ENCODE measurements at regions not wholly inside any gene's neighbourhood (a gene's known extent, or its start where the extent isn't known, plus 50 kb on each side); places are given as distances from the start of the nearest gene placed in this dataset.

DNA sequence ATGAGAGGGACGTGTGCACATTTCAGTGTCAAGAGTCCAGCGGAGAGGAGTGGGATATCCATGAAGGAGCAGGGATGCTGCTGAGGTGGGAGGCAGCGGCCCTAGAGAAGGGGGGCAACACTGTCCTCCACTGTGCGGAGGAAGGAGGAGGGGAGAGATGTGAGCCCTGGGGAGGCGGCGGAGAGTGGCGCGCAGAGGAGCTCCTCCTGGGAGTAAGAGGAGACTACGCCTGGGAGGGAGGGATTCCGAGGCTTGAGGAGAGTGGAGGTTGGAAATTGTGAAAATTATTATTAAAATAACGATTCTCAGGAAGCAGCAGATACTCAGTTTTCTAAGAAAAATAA lies 142.7 kb downstream of the CEP57L1 start:
- no peak overlapping the region for H3K4me2 ChIP-seq
- no peak overlapping the region for H3K27ac Mint-ChIP-seq
- peaks cover 18% of the 10 kb centered on the region for H3K4me1 ChIP-seq
- no peak overlapping the region for H3K4me3 Mint-ChIP-seq
- H3K27ac ChIP-seq: no peak overlapping the region
- H4K20me1 ChIP-seq (ENCODE audit: low read depth): no peaks in the 10 kb centered on the region
- no peak overlapping the region for H2AFZ ChIP-seq (replicated peaks)
- no peaks in the 10 kb centered on the region for H3K27me3 Mint-ChIP-seq (ENCODE audit: insufficient read depth, low read depth)
- no peaks in the 10 kb centered on the region for H3K36me3 ChIP-seq
- H3K36me3 Mint-ChIP-seq: no peaks in the 10 kb centered on the region
- H3K9me3 ChIP-seq (ENCODE audit: low read depth): no peaks in the 10 kb centered on the region
- no peaks in the 10 kb centered on the region for H3K9me3 Mint-ChIP-seq
- H3K4me1 Mint-ChIP-seq: peaks cover 26% of the 10 kb centered on the region
- peaks cover 5% of the 10 kb centered on the region for H3F3A ChIP-seq (ENCODE audit: low read depth)
- DNase-seq (ENCODE audit: low spot score): no peak
- no peaks in the 10 kb centered on the region for H3K27me3 ChIP-seq
- H3K9ac ChIP-seq: no peak overlapping the region
- no peaks in the 10 kb centered on the region for H3K79me2 ChIP-seq (ENCODE audit: low read depth)
- TF ChIP-seq EZH2 (IDR thresholded peaks at IDR 0.05): no peak
- no peak for TF ChIP-seq EZH2phosphoT487 (IDR thresholded peaks at IDR 0.05)
- TF ChIP-seq, protein P1, sequence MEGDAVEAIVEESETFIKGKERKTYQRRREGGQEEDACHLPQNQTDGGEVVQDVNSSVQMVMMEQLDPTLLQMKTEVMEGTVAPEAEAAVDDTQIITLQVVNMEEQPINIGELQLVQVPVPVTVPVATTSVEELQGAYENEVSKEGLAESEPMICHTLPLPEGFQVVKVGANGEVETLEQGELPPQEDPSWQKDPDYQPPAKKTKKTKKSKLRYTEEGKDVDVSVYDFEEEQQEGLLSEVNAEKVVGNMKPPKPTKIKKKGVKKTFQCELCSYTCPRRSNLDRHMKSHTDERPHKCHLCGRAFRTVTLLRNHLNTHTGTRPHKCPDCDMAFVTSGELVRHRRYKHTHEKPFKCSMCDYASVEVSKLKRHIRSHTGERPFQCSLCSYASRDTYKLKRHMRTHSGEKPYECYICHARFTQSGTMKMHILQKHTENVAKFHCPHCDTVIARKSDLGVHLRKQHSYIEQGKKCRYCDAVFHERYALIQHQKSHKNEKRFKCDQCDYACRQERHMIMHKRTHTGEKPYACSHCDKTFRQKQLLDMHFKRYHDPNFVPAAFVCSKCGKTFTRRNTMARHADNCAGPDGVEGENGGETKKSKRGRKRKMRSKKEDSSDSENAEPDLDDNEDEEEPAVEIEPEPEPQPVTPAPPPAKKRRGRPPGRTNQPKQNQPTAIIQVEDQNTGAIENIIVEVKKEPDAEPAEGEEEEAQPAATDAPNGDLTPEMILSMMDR (IDR thresholded peaks at IDR 0.05): no peak
- H3K4me3 ChIP-seq: no peak overlapping the region

DNA sequence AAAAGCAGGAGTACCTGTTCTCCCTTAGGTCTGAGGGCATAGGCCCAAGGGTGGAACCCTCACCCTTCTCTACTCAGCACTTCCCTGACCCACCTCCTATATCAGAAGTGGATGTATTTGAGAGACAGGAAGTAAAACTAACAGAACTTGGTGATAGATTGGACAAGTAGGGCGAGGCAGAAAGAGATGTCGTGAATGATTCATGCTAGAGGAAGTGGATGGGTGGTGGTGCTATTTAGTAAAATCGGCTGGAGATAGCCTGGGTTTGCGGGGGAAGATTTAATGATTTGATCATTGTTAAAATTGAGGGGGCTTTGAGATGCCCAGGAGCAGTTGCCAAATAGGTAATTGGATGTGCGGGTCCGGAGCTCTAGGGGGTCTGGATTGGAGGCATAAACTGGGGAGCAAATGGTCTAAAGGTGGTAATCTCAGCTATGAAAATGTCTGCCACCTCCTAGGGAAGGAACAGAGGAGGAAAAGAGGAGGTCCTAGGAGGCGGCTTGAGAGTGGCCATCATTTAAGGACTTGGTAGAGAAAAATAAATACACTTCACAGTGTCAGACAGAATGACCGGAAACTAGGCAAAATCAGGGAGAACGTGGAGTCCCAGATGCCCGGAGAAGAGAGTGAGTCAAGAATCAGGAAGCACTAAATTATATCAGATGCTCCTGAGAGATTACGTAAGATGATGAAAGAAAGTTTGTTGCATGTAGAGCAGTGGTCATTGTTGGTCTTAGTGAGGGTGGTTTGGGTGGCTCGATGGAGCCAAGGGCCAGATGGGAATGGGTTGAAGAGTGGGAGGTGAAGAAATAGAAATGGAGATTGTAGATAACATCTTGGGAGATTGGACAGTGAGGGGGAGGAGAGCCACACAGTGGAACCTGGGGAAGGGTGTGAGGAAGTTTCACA lies 142.0 kb downstream of the CEP57L1 start:
- H3K27me3 Mint-ChIP-seq (ENCODE audit: insufficient read depth, low read depth): no peaks in the 10 kb centered on the region
- H3K79me2 ChIP-seq (ENCODE audit: low read depth): no peaks in the 10 kb centered on the region
- no peak for TF ChIP-seq EZH2 (IDR thresholded peaks at IDR 0.05)
- no peak for TF ChIP-seq EZH2phosphoT487 (IDR thresholded peaks at IDR 0.05)
- TF ChIP-seq, protein P1 (IDR thresholded peaks at IDR 0.05): no peak
- H3K36me3 ChIP-seq: no peaks in the 10 kb centered on the region
- H3K9ac ChIP-seq: no peak overlapping the region
- H3K9me3 ChIP-seq (ENCODE audit: low read depth): no peaks in the 10 kb centered on the region
- no peak overlapping the region for H2AFZ ChIP-seq (replicated peaks)
- no peak overlapping the region for H3K4me3 ChIP-seq
- H3K36me3 Mint-ChIP-seq: no peaks in the 10 kb centered on the region
- H3K9me3 Mint-ChIP-seq: no peaks in the 10 kb centered on the region
- H3K4me2 ChIP-seq: peak overlapping the region; percentile 39
- no peak overlapping the region for H3K27ac ChIP-seq
- no peaks in the 10 kb centered on the region for H4K20me1 ChIP-seq (ENCODE audit: low read depth)
- peaks cover 26% of the 10 kb centered on the region for H3K4me1 Mint-ChIP-seq
- H3K27ac Mint-ChIP-seq: peak overlapping the region; percentile 25
- H3K4me1 ChIP-seq: peaks cover 18% of the 10 kb centered on the region
- no peaks in the 10 kb centered on the region for H3K27me3 ChIP-seq
- H3K4me3 Mint-ChIP-seq: no peak overlapping the region
- DNase-seq (ENCODE audit: low spot score): no peak
- peaks cover 5% of the 10 kb centered on the region for H3F3A ChIP-seq (ENCODE audit: low read depth)

DNA sequence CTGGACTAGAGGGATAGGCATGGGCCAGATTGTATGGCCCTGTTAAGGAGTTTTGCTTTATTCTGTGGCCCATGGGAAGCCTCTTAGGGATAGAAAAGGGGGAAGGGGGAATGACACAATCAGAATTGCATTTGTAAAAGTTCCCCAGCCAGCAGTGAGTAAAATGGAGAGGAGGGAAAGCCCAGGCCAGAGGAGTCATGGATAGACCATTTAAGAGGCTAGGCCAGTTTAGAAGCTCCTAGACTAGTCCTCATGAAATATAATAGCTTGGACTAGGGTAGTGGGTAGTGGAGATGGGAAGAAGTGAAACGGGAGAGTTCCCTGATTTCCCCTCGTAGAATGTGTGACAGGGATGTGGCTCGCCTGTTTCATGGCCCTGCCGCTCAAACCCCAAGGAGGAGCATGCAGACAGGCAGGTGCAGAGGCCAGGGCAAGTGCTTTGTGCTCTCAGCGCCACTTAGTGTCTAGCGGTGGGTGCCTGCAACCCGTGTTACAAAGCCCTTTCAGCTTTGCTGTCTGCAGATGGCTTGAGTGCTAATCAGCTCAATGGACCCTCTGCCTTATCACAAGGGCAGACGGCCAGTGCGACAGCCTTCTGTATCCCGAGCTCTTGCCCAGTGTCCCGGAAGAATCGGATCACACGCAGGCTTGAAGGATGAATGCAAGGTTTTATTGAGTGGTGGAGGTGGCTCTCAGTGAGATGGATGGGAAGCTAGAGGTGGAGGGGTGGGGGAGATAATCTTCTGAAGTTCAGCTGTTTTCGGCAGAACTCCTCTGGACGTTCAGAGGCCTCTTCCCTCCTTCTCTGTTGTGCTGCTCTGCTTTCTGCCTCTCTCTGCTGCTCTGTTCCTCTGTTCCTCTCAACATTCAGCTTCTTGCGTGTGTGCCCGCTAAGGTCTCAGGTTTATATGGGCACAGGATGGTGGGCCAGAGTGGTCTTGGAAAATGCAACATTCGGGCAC lies 141.1 kb downstream of the CEP57L1 start:
- no peak overlapping the region for H3K27ac ChIP-seq
- no peaks in the 10 kb centered on the region for H3K9me3 Mint-ChIP-seq
- no peak overlapping the region for H3K4me3 ChIP-seq
- no peaks in the 10 kb centered on the region for H3K9me3 ChIP-seq (ENCODE audit: low read depth)
- no peak overlapping the region for H3K4me3 Mint-ChIP-seq
- H3K4me1 ChIP-seq: peaks cover 18% of the 10 kb centered on the region
- no peaks in the 10 kb centered on the region for H4K20me1 ChIP-seq (ENCODE audit: low read depth)
- H3K4me1 Mint-ChIP-seq: peaks cover 26% of the 10 kb centered on the region
- H3K27me3 ChIP-seq: no peaks in the 10 kb centered on the region
- no peak overlapping the region for H2AFZ ChIP-seq (replicated peaks)
- H3K36me3 Mint-ChIP-seq: no peaks in the 10 kb centered on the region
- H3K9ac ChIP-seq: no peak overlapping the region
- H3K79me2 ChIP-seq (ENCODE audit: low read depth): no peaks in the 10 kb centered on the region
- H3K27ac Mint-ChIP-seq: peak overlapping the region; percentile 70
- DNase-seq (ENCODE audit: low spot score): peak; percentile 91
- TF ChIP-seq EZH2phosphoT487 (IDR thresholded peaks at IDR 0.05): no peak
- TF ChIP-seq, protein P1 (IDR thresholded peaks at IDR 0.05): peak; percentile 49
- no peaks in the 10 kb centered on the region for H3K27me3 Mint-ChIP-seq (ENCODE audit: insufficient read depth, low read depth)
- H3F3A ChIP-seq (ENCODE audit: low read depth): peaks cover 5% of the 10 kb centered on the region
- H3K36me3 ChIP-seq: no peaks in the 10 kb centered on the region
- H3K4me2 ChIP-seq: peak overlapping the region; percentile 39
